Esophagus muscularis mucosa (tissue), 4 donors: ENCODE measurements at regions not wholly inside any gene's neighbourhood (a gene's known extent, or its start where the extent isn't known, plus 50 kb on each side); places are given as distances from the start of the nearest gene placed in this dataset.

ENCODE experiments used
- DNase-seq: peaks from one replicate; pipeline ENCODE4 v3.0.0-alpha.2; 2017; ENCODE audit errors: extremely low spot score
- H3K27ac ChIP-seq, 4 donors: fragments of 200-600 bp; sonication (generic); replicated peaks in 1 of 4; 1 replicate in 3 of 4; 2 replicates in 1 of 4; pipeline ENCODE4 v1.5.1; 2016 to 2019; ENCODE audit warnings: mild to moderate bottlenecking in 1 of 4
- H3K27me3 ChIP-seq, 4 donors: fragments of 200-600 bp; sonication (generic); one replicate each; pipeline versions ENCODE4 v1.5.1 to v1.6.0; 2016 to 2019
- H3K36me3 ChIP-seq, 4 donors: fragments of 200-600 bp; sonication (generic); one replicate each; pipeline ENCODE4 v1.5.1; 2016 to 2019
- H3K4me1 ChIP-seq, 4 donors: fragments of 200-600 bp; sonication (generic); one replicate each; pipeline ENCODE4 v1.5.1; 2016 to 2019
- H3K4me3 ChIP-seq, 4 donors: fragments of 200-600 bp; sonication (generic); 1 replicate in 2 of 4; 2 replicates in 2 of 4; pipeline ENCODE4 v1.5.1; 2016 to 2019; ENCODE audit warnings: mild to moderate bottlenecking in 4 of 4, moderate library complexity in 1 of 4
- H3K9me3 ChIP-seq, 4 donors: fragments of 200-600 bp; sonication (generic); 1 replicate in 3 of 4; 2 replicates in 1 of 4; pipeline ENCODE4 v1.5.1; 2016 to 2019
- CTCF ChIP-seq, 3 experiments: fragments of 200-600 bp in 2 of 3; fragments of 450-650 bp in 1 of 3; sonication (generic) in 2 of 3; IDR thresholded peaks; one replicate each; pipeline ENCODE4 v1.5.1; 2017 to 2019; ENCODE audit warnings: antibody characterized with exemption in 3 of 3, mild to moderate bottlenecking in 2 of 3, moderate library complexity in 1 of 3
- EP300 ChIP-seq: sonication (generic); formaldehyde crosslinking; IDR thresholded peaks from one replicate; pipeline ENCODE4 v1.6.1; 2017; ENCODE audit warnings: antibody characterized with exemption
- POLR2A ChIP-seq: fragments of 450-650 bp; IDR thresholded peaks from one replicate; pipeline ENCODE4 v1.6.1; 2017; ENCODE audit warnings: antibody characterized with exemption, moderate library complexity, mild to moderate bottlenecking, low read depth
- POLR2AphosphoS5 ChIP-seq, 2 donors: sonication (generic); formaldehyde crosslinking; IDR thresholded peaks; one replicate each; pipeline ENCODE4 v1.6.1; 2017; ENCODE audit warnings: antibody characterized with exemption in 2 of 2
- WGBS: methylation state at CpG from one replicate; pipeline ENCODE4 v1.1.5; 2018; 5-methylcytosine and 5-hydroxymethylcytosine counted together
- intact Hi-C: fragments of 100-400 bp; cut with DNase I; formaldehyde crosslinking; loops from one replicate; pipeline ENCODE4 v1.15.1; 2023

- H3K36me3 ChIP-seq = no peaks in the 10 kb centered on the region
- H3K9me3 ChIP-seq = no peaks in the 10 kb centered on the region
- intact Hi-C loops = no loop called here
- TF ChIP-seq EP300 (no peak), CTCF (IDR thresholded peaks at IDR 0.05) (no peak), POLR2AphosphoS5 (IDR thresholded peaks at IDR 0.05) (no peak), POLR2A (no peak)
- no peak overlapping the region for H3K27ac ChIP-seq
- peaks cover 0 to 47% (median 0%) of the 10 kb centered on the region in 4 donors for H3K27me3 ChIP-seq
- no peak for DNase-seq
- H3K4me3 ChIP-seq = no peak overlapping the region
- H3K4me1 ChIP-seq = no peaks in the 10 kb centered on the region
- 41% methylated on average over 4 of the region's 4 CpGs for WGBS
These were observed 120.3 kb upstream of the SLC6A11 start for GRCh38 chr3:10695595-10696285.

GRCh38 chr3:10697918-10698317 lies 118.1 kb upstream of the SLC6A11 start:
- H3K4me1 ChIP-seq = no peaks in the 10 kb centered on the region
- no peak for DNase-seq
- peaks cover 0 to 60% (median 3%) of the 10 kb centered on the region in 4 donors for H3K27me3 ChIP-seq
- 63% methylated on average over 4 of the region's 4 CpGs for WGBS
- H3K36me3 ChIP-seq = no peaks in the 10 kb centered on the region
- TF ChIP-seq EP300 (no peak), POLR2AphosphoS5 (IDR thresholded peaks at IDR 0.05) (no peak), CTCF (IDR thresholded peaks at IDR 0.05) (no peak), POLR2A (no peak)
- intact Hi-C loops = no loop called here
- no peaks in the 10 kb centered on the region for H3K9me3 ChIP-seq
- no peak overlapping the region for H3K4me3 ChIP-seq
- no peak overlapping the region for H3K27ac ChIP-seq

- Histone ChIP-seq H3K27ac (no peak overlapping the region), H3K9me3 (no peaks in the 10 kb centered on the region), H3K36me3 (no peaks in the 10 kb centered on the region), H3K27me3 (peaks cover 0 to 73% (median 14%) of the 10 kb centered on the region in 4 donors), H3K4me1 (no peaks in the 10 kb centered on the region), H3K4me3 (no peak overlapping the region)
- no peak for TF ChIP-seq POLR2A
- TF ChIP-seq EP300 = no peak
- no peak for TF ChIP-seq POLR2AphosphoS5 (IDR thresholded peaks at IDR 0.05)
- no peak for TF ChIP-seq CTCF (IDR thresholded peaks at IDR 0.05)
- intact Hi-C loops = no loop called here
- WGBS = 80% methylated on average over 2 of the region's 2 CpGs
- DNase-seq = no peak
These were observed 115.2 kb upstream of the SLC6A11 start for GRCh38 chr3:10700821-10701220.

GRCh38 chr3:10702961-10703740 lies 112.9 kb upstream of the SLC6A11 start:
- TF ChIP-seq POLR2AphosphoS5 (IDR thresholded peaks at IDR 0.05) (no peak), CTCF (IDR thresholded peaks at IDR 0.05) (no peak), EP300 (no peak), POLR2A (no peak)
- H3K27ac ChIP-seq = no peak overlapping the region
- H3K27me3 ChIP-seq = peaks cover 0 to 90% (median 30%) of the 10 kb centered on the region in 4 donors
- DNase-seq = no peak
- H3K4me1 ChIP-seq = peaks cover 3 to 13% (median 13%) of the 10 kb centered on the region in 4 donors
- intact Hi-C loops = no loop called here
- H3K9me3 ChIP-seq = no peaks in the 10 kb centered on the region
- WGBS = 37% methylated on average over 14 of the region's 14 CpGs
- H3K4me3 ChIP-seq = no peak overlapping the region
- H3K36me3 ChIP-seq = no peaks in the 10 kb centered on the region
